T-helper 17 cell (primary cell): ENCODE measurements at regions not wholly inside any gene's neighbourhood (a gene's known extent, or its start where the extent isn't known, plus 50 kb on each side); places are given as distances from the start of the nearest gene placed in this dataset.
"Not testable (repeated sequence)": the region's sequence is repeated elsewhere in the genome, so short reads cannot be mapped to it uniquely, and the experiment has no call there.

Source experiments
- ATAC-seq: fragments of 150-1000 bp; cut with Tn5 transposase; 2 replicates; pipeline ENCODE4 v1.10.0; 2021; ENCODE audit warnings: mild to moderate bottlenecking, moderate library complexity
- DNase-seq, 3 donors: peaks; one replicate each; pipeline versions ENCODE4 v3.0.0 to v3.0.0-alpha.2; 2020 to 2021
- H3K9me3 ChIP-seq: one replicate; pipeline ENCODE4 v1.7.0; 2013; ENCODE audit warnings: low read length, mild to moderate bottlenecking; ENCODE audit not compliant: control insufficient read depth, poor library complexity, severe bottlenecking
- H3K27ac Mint-ChIP-seq: one replicate; pipeline ENCODE4 v1.8.0; 2022; ENCODE audit warnings: mild to moderate bottlenecking, moderate library complexity, mixed read lengths
- H3K27me3 Mint-ChIP-seq: one replicate; pipeline ENCODE4 v1.8.0; 2022; ENCODE audit warnings: mixed read lengths
- H3K36me3 Mint-ChIP-seq: one replicate; pipeline ENCODE4 v1.8.0; 2022; ENCODE audit warnings: low read depth, mixed read lengths
- H3K4me1 Mint-ChIP-seq: one replicate; pipeline ENCODE4 v1.8.0; 2022; ENCODE audit warnings: mild to moderate bottlenecking, mixed read lengths
- H3K4me3 Mint-ChIP-seq: one replicate; pipeline ENCODE4 v1.8.0; 2022; ENCODE audit warnings: mild to moderate bottlenecking, moderate library complexity, mixed read lengths

DNA sequence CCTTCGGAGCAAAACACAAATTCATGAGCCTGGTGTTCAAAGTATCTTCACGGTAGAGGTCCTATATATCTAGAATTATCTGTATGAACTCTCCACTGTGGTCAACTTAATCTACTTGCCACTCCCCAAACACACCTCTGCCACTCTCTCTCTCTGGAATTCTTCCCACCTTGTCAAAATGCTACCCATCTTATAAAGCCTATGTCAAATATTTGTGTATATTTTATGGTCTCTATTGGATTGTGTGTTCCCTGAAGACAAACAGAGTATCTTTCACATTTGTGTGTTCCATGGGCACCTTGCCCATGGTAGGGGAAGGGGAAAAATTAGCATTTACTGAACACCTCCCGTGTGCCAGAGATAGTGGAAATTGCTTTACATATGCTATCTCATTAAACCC lies 83.2 kb upstream of the ATL2 start:
- Mint-ChIP-seq H3K36me3 (peaks cover 5% of the 10 kb centered on the region), H3K27ac (no peak overlapping the region), H3K4me1 (peaks cover 2% of the 10 kb centered on the region), H3K27me3 (peaks cover 43% of the 10 kb centered on the region), H3K4me3 (no peak overlapping the region)
- H3K9me3 ChIP-seq = no peaks in the 10 kb centered on the region
- DNase-seq = no peak
- no peak for ATAC-seq

DNA sequence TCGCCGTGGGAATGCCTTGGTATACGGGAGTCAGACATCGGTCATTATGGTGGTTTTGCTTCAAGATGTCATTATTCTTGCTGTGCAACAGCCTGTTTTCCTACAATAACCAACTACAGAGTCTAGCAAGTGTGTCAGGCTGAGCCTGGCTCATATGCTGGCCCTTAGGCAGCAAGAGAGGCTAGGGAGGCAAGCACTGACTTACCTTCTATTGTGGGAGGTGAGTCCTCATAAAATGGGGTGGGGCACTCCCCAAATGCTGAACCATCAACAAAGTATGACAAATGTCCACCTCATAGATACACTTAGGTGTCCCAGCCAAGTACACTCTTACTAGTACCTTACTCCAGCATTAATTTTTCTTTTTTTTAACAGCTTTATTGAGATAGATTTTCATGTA lies 77.0 kb upstream of the ATL2 start:
- ATAC-seq = no peak
- Mint-ChIP-seq H3K27me3 (peaks cover 28% of the 10 kb centered on the region), H3K27ac (no peak overlapping the region), H3K4me3 (no peak overlapping the region), H3K4me1 (peaks cover 2% of the 10 kb centered on the region), H3K36me3 (peaks cover 5% of the 10 kb centered on the region)
- no peaks in the 10 kb centered on the region for H3K9me3 ChIP-seq
- DNase-seq = no peak

DNA sequence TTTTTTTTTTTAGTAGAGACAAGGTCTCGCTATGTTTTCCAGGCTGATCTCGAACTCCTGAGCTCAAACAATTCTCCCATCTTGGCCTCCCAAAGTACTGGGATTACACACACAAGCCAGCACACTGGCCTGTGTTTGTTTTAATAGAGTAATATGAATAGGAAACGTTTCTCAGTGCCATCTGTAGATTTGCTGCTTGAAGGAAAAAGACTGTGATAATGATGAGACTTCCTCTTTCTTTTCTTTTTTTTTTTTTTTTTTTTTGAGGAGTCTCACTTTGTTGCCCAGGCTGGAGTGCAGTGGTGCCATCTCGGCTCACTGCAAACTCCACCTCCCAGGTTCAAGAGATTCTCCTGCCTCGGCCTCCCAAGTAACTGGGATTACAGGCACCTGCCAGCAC lies 74.7 kb upstream of the ATL2 start:
- not testable (repeated sequence) for H3K4me1 Mint-ChIP-seq, H3K36me3 Mint-ChIP-seq, ATAC-seq, H3K27ac Mint-ChIP-seq, DNase-seq, H3K9me3 ChIP-seq, H3K4me3 Mint-ChIP-seq
- H3K27me3 Mint-ChIP-seq = peaks cover 14% of the 10 kb centered on the region

DNA sequence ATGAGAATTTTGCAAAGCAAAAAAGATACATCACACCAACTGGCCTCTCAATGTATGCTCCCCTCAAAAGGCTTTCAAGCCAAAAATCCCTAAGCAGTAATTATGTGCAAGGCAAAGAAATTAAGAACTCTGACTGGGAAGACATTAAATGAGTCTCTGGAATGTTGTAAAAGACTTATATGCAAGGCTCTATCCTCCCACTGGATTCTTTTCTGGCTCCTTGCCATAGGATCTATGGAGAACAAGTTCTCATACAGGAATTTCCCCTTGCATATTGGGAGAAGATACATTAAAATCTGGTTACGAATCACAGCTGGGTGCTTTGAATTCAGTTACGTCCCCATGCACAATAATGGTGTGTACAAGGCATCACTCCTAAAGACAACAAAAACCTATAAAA lies 73.4 kb upstream of the ATL2 start:
- H3K9me3 ChIP-seq = no peaks in the 10 kb centered on the region
- no peak for ATAC-seq
- H3K36me3 Mint-ChIP-seq = no peaks in the 10 kb centered on the region
- H3K4me3 Mint-ChIP-seq = no peak overlapping the region
- no peak for DNase-seq
- no peaks in the 10 kb centered on the region for H3K4me1 Mint-ChIP-seq
- no peak overlapping the region for H3K27ac Mint-ChIP-seq
- H3K27me3 Mint-ChIP-seq = peaks cover 2% of the 10 kb centered on the region

DNA sequence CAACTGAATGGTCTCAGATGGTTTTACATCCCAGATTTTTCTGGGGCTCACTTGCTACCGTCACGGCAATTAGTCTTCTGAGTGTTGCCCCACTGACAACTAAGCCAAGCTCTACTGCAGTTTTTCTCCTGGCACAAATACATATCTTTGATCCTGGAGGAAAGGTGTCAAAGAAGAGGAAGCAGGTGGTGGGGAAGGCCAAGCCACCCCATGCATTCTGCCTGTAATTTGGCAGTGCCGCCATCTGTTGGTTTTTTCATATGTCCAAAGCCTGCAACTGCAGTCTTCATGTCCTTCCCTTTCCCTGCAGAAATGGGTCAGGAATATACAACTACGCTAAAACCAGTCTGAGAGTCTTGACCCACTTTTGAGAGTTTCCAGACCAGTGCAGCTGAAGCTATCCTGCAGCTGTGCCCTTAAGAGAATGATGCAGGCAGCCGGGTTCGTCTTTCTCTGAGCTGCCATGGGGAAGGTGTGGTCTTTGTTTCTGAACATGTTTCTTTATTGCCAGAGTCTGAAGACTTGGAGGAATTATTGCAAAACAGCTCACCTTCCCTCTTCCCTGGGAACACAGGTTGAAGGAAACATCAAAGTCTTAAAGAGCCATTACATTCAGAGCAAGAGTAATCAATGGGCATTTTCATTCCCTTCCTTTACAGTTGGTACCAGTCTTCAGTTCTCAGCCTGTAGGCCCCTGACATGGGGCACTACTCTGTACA lies 71.8 kb upstream of the ATL2 start:
- H3K36me3 Mint-ChIP-seq = peaks cover 4% of the 10 kb centered on the region
- no peak overlapping the region for H3K27ac Mint-ChIP-seq
- H3K4me1 Mint-ChIP-seq = no peaks in the 10 kb centered on the region
- ATAC-seq (no peak), DNase-seq (no peak)
- no peak overlapping the region for H3K4me3 Mint-ChIP-seq
- H3K27me3 Mint-ChIP-seq = peaks cover 9% of the 10 kb centered on the region
- H3K9me3 ChIP-seq = no peaks in the 10 kb centered on the region

DNA sequence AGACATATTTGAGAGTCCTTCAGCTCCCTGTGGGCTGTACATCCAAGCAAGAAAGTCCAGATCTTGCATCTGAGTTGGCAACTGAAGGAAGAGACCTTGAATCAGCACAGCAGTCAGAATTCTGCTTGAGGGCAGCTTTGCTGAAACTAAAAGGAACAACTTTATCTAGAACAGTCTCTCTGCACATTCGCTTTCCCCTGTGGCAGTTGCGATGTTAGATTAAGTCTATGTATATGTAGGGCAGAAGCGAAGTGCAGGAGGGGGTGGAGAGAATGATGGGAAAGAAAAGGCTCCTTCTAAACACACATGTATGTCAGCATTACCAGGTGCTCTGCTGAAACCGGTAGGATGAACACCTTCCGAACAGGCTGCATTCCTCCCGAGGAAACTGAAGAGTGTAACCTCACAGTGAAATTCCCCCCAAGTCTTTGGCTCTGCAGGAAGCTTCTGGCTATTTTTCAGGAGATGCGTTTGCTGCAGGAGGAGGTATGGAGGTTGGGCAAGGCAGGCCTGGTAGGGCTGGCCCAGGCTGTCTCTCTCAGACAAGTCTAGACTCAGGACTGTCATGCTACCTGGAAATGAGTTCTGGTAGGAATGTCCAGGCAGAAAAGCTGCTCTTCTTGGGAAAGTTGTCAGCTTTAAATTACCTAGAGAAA lies 70.0 kb upstream of the ATL2 start:
- ATAC-seq = no peak
- H3K27ac Mint-ChIP-seq = no peak overlapping the region
- no peaks in the 10 kb centered on the region for H3K9me3 ChIP-seq
- H3K4me3 Mint-ChIP-seq = no peak overlapping the region
- H3K27me3 Mint-ChIP-seq = peaks cover 25% of the 10 kb centered on the region
- no peaks in the 10 kb centered on the region for H3K4me1 Mint-ChIP-seq
- no peak for DNase-seq
- H3K36me3 Mint-ChIP-seq = peaks cover 4% of the 10 kb centered on the region

DNA sequence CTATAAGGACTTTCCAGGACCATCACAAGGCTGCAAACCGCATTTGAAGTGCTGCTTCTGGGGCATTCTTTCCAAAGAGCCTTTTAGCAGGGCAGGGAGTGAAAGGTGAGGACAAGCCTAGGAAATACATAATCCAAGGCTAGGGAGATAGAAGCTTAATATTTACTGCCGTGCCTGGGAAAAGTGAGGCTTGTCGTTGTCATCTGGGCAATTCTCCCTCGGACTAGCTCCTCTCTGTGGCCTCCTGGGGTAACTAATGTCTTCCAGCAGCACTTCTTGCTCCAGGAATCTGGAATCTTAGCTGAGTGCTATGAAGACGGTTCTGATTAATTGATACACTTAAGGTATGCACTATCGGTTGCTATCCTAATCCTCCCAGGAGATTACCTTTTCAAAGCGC lies 69.3 kb upstream of the ATL2 start:
- ATAC-seq = no peak
- no peak overlapping the region for H3K27ac Mint-ChIP-seq
- H3K36me3 Mint-ChIP-seq = peaks cover 4% of the 10 kb centered on the region
- H3K27me3 Mint-ChIP-seq = peaks cover 32% of the 10 kb centered on the region
- DNase-seq = no peak
- no peak overlapping the region for H3K4me3 Mint-ChIP-seq
- no peaks in the 10 kb centered on the region for H3K4me1 Mint-ChIP-seq
- no peaks in the 10 kb centered on the region for H3K9me3 ChIP-seq

DNA sequence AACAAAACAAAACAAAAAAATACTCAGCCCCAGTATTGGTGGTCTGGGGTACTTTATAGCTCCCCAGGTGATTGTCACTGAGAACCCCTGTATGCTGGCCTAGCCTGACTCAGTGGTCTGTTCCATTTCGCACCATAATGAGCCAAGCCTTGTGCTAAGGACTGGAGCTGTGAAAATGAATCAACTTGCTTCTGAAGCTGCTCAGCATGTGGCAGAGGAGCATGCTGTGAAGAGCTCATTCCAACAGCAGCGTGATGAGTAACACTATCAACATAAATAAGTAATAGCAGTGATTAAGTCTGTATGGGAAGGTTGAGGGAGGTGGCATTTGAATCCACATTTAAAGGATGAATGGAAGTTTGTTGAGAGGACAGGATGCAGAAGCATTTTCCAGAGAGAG lies 67.2 kb upstream of the ATL2 start:
- H3K4me3 Mint-ChIP-seq = no peak overlapping the region

DNA sequence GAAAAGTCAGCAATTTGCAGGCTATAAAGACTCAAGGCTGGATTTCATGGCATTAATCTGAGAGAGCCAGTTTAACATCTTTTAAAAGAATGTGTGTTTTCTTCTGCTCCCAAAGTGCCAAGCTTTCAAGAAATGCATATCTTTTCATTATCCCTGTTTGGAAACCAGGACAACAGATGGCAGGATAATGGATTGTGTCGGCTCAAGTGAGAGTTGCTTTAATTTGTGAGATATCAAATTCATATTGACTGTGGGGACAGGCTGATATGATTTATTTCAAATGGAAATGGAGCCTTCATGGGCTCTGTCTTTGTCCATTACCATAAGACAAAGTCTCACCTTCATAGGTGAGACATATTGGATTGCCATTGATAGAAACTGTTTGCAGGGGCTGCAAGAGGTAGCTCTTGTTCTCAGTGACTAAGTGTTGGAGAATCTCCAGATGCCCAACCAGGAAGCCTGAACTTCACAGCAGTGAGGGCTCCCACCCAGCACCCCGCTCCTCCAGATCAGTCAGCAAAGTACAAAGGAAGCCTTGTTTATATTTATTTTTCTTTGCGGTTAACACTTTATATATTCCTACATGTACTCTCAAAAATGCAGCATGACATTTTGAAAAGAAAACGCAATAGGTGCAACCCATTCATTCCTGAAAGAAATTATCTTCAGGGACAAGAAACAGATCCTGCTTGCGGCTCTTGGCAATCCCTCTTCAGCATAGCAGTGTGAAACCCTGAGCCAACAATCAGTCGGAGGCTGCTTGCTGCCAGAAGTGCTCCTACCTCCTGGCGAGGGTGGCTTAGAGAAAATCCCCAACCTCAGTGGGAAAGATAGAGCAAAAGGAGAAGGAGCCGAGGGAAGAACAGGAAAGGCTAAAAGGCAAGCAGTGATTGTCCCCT lies 65.8 kb upstream of the ATL2 start:
- H3K27ac Mint-ChIP-seq = no peak overlapping the region
- no peaks in the 10 kb centered on the region for H3K4me1 Mint-ChIP-seq
- H3K4me3 Mint-ChIP-seq = no peak overlapping the region
- H3K36me3 Mint-ChIP-seq = peaks cover 4% of the 10 kb centered on the region
- ATAC-seq (no peak), DNase-seq (no peak)
- peaks cover 53% of the 10 kb centered on the region for H3K27me3 Mint-ChIP-seq
- H3K9me3 ChIP-seq = no peaks in the 10 kb centered on the region

More for the DNA sequence above, 67.2 kb upstream of the ATL2 start:
- Mint-ChIP-seq H3K27ac (no peak overlapping the region), H3K4me1 (no peaks in the 10 kb centered on the region), H3K36me3 (peaks cover 4% of the 10 kb centered on the region), H3K27me3 (peaks cover 45% of the 10 kb centered on the region)
- no peaks in the 10 kb centered on the region for H3K9me3 ChIP-seq
- no peak for DNase-seq
- no peak for ATAC-seq

DNA sequence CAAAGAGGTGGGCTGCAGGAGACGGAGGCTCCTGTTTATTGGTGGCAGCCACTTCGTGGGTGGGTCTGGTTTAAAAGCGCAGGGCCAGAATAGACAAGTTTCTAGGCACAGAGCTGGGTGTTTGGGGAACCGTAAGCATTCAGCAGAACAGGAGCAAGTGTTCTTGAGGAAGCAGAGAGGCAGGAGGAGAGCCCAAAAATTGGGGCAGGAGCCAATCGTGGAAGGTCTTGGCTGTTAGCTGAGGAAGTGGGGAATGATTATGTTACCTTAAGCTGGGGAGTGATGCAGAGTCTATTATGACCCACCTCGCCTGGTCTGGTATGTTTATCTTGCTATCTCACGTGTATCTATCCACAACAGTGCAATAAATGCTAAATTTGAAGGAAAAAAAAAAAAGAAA lies 64.3 kb upstream of the ATL2 start:
- no peaks in the 10 kb centered on the region for H3K4me1 Mint-ChIP-seq
- ATAC-seq = no peak
- H3K27me3 Mint-ChIP-seq = peaks cover 61% of the 10 kb centered on the region
- H3K9me3 ChIP-seq = no peaks in the 10 kb centered on the region
- no peak overlapping the region for H3K27ac Mint-ChIP-seq
- DNase-seq = no peak
- H3K36me3 Mint-ChIP-seq = peaks cover 4% of the 10 kb centered on the region
- H3K4me3 Mint-ChIP-seq = no peak overlapping the region

DNA sequence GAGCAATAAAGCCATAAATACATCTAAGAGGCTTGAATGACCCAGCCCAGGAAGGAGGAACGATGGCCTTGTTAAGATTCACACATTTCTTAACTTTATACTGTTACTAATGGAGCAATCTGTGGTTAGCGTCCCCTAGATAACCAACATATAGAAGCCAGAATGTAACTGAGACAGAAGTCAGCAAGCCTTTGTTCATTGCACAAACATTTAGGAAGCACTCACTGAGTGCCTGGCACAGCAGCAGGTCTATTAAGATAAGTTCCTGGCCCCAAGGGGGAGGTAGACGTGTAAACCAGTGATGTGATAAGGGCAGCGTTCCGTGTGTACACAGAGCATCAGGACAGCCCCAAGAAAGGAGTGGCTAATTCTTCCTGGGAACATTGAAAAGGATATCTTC lies 63.6 kb upstream of the ATL2 start:
- no peak overlapping the region for H3K27ac Mint-ChIP-seq
- DNase-seq = no peak
- H3K9me3 ChIP-seq = no peaks in the 10 kb centered on the region
- H3K4me3 Mint-ChIP-seq = no peak overlapping the region
- H3K27me3 Mint-ChIP-seq = peaks cover 64% of the 10 kb centered on the region
- ATAC-seq = no peak
- peaks cover 4% of the 10 kb centered on the region for H3K36me3 Mint-ChIP-seq
- H3K4me1 Mint-ChIP-seq = no peaks in the 10 kb centered on the region

DNA sequence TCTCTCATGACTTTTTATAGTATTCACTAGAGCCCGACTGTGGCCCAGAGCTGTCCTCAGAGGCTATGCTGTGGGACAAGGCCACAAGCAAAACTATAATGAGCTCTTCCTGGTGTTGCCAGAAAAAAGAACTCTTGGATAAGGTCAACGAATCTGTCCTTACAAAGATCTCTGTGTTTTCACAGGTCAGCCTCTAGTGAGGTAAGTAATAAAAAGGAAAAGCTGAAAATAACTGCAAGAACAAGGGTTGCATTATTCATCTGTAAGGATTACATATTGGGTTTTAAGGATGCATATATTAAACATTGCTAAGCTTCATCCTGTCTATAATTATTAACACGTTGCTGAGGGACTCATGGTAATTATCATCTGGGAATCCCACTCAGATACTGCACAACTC lies 62.8 kb upstream of the ATL2 start:
- H3K27me3 Mint-ChIP-seq = peaks cover 64% of the 10 kb centered on the region
- H3K4me1 Mint-ChIP-seq = no peaks in the 10 kb centered on the region
- H3K9me3 ChIP-seq = no peaks in the 10 kb centered on the region
- DNase-seq (no peak), ATAC-seq (no peak)
- no peak overlapping the region for H3K4me3 Mint-ChIP-seq
- no peak overlapping the region for H3K27ac Mint-ChIP-seq
- peaks cover 4% of the 10 kb centered on the region for H3K36me3 Mint-ChIP-seq

DNA sequence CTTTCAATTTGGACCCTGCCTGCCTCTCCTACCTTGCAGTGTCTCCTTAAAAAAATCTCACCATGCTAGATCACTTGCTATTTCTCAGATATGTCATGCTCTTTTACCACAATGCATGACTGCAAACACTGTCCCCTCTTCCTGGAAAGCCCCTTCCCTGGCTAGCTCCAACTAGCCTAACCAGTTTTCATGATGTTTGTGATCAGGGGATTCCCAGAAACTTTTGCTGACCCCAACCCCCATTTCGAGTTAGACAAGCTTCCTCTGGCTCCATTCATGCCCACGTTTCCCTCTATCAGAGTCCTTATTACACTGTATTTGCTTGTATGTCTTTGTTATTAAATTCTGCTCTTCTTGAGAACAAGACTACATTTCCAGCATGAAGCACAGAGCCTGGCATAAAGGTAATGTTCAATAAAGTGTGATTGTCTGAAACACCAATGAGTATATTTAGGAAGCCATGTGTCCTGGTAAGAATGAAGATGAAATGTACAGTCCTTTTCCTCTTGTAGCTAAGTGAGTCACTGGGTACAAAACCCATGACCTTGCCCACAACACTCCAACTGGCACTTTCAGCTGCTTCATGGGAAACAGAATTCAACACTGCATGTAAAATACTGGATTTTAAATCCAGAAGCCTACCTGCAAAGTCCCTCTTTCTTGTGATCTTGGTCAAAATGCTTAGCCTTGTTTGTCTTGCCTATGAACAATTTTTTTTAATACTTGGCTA lies 62.0 kb upstream of the ATL2 start:
- no peaks in the 10 kb centered on the region for H3K36me3 Mint-ChIP-seq
- H3K9me3 ChIP-seq = no peaks in the 10 kb centered on the region
- no peak for DNase-seq
- peaks cover 64% of the 10 kb centered on the region for H3K27me3 Mint-ChIP-seq
- H3K27ac Mint-ChIP-seq = no peak overlapping the region
- H3K4me3 Mint-ChIP-seq = no peak overlapping the region
- no peaks in the 10 kb centered on the region for H3K4me1 Mint-ChIP-seq
- ATAC-seq = no peak
